Endothelial cell of umbilical vein (primary cell): ENCODE measurements at regions not wholly inside any gene's neighbourhood (a gene's known extent, or its start where the extent isn't known, plus 50 kb on each side); places are given as distances from the start of the nearest gene placed in this dataset.

Experiments used
- BruUV-seq: library from RNA; stranded (reverse); fragments of 400-500 nt; replicated peaks from 2 replicates; lab custom pipeline; 2021; lab: Mats Ljungman, UMichigan
- CTCF ChIA-PET: fragments of 300-600, 350-600 bp; sonication (Branson Sonifier 250); formaldehyde crosslinking; loops from one replicate; lab custom pipeline; 2021; ENCODE audit warnings: antibody characterized with exemption, inconsistent platforms; lab: Charles Lee
- POLR2A ChIA-PET: fragments of 300-600, 350-600 bp; sonication (Branson Sonifier 250); formaldehyde crosslinking; loops from one replicate; lab custom pipeline; 2021; ENCODE audit warnings: antibody characterized with exemption, inconsistent platforms; lab: Charles Lee
- DNase-seq: peaks from one replicate; pipeline ENCODE4 v3.0.0-alpha.2; 2011; ENCODE audit warnings: low read depth, low spot score
- FAIRE-seq: peaks from 2 replicates; lab custom pipeline; 2011; peaks lifted over from hg19 to GRCh38; lab: Jason Lieb, UNC
- H2AFZ ChIP-seq: 2 replicates; pipeline ENCODE4 v1.6.0; 2012; ENCODE audit warnings: low read depth, low read length, control low read depth, inconsistent platforms
- H3K27ac ChIP-seq: 2 replicates; pipeline ENCODE4 v1.5.1; 2011; ENCODE audit warnings: low read depth, mild to moderate bottlenecking, control low read depth, low read length, moderate library complexity; ENCODE audit not compliant: insufficient read depth
- H3K27me3 ChIP-seq, 2 experiments: 2 replicates each; pipeline versions ENCODE4 v1.6.0 to v1.6.1; 2011; ENCODE audit warnings: low read length in 2 of 2, mixed read lengths in 1 of 2; ENCODE audit not compliant: control insufficient read depth in 2 of 2, insufficient read depth in 2 of 2
- H3K36me3 ChIP-seq, 2 experiments: 2 replicates in 1 of 2; 3 replicates in 1 of 2; pipeline ENCODE4 v1.5.1; 2011; ENCODE audit warnings: low read length in 2 of 2, mild to moderate bottlenecking in 1 of 2, moderate library complexity in 1 of 2; ENCODE audit not compliant: control insufficient read depth in 2 of 2, insufficient read depth in 2 of 2; ENCODE audit errors: extremely low read depth in 1 of 2
- H3K4me1 ChIP-seq: 3 replicates; pipeline ENCODE4 v1.5.1; 2011; ENCODE audit warnings: mild to moderate bottlenecking, low read length; ENCODE audit not compliant: control insufficient read depth, insufficient read depth; ENCODE audit errors: extremely low read depth
- H3K4me2 ChIP-seq: 2 replicates; pipeline ENCODE4 v1.6.1; 2011; ENCODE audit warnings: low read length, control low read depth, mixed read lengths; ENCODE audit not compliant: insufficient read depth
- H3K4me3 ChIP-seq, 3 experiments: fragments of 200-600 bp in 1 of 3; sonication (generic), shearing (Covaris generic) in 1 of 3; replicated peaks in 1 of 3; 2 replicates each; pipeline ENCODE4 v1.5.1; 2011 to 2016; ENCODE audit warnings: control low read depth in 3 of 3, low read length in 3 of 3, mild to moderate bottlenecking in 2 of 3, inconsistent platforms in 1 of 3, low read depth in 1 of 3, moderate library complexity in 1 of 3; ENCODE audit not compliant: insufficient read depth in 1 of 3
- H3K79me2 ChIP-seq: 2 replicates; pipeline ENCODE4 v1.6.0; 2012; ENCODE audit warnings: low read length, inconsistent platforms; ENCODE audit not compliant: control insufficient read depth, insufficient read depth
- H3K9ac ChIP-seq: replicated peaks from 2 replicates; pipeline ENCODE3; 2011; ENCODE audit warnings: low read length, control low read depth; ENCODE audit not compliant: insufficient read depth; ENCODE audit errors: extremely low read depth
- H3K9me1 ChIP-seq: replicated peaks from 3 replicates; pipeline ENCODE4 v1.6.0; 2011; ENCODE audit warnings: mild to moderate bottlenecking, low read length; ENCODE audit not compliant: control insufficient read depth, insufficient read depth; ENCODE audit errors: extremely low read depth
- H3K9me3 ChIP-seq: replicated peaks from 2 replicates; pipeline ENCODE4 v1.5.1; 2012; ENCODE audit warnings: low read length, inconsistent platforms; ENCODE audit not compliant: control insufficient read depth, insufficient read depth
- H4K20me1 ChIP-seq: replicated peaks from 2 replicates; pipeline ENCODE3; 2011; ENCODE audit warnings: mild to moderate bottlenecking, low read length; ENCODE audit not compliant: control insufficient read depth, insufficient read depth; ENCODE audit errors: extremely low read depth
- EZH2 ChIP-seq: IDR thresholded peaks from 2 replicates; pipeline ENCODE4 v1.6.1; 2012; ENCODE audit warnings: borderline replicate concordance, low read depth, mild to moderate bottlenecking, moderate library complexity, low read length, inconsistent platforms; ENCODE audit not compliant: severe bottlenecking
- FOS ChIP-seq: IDR thresholded peaks from 2 replicates; pipeline ENCODE4 v1.6.1; 2011; ENCODE audit warnings: mild to moderate bottlenecking, low read length, moderate library complexity, borderline replicate concordance; ENCODE audit not compliant: insufficient read depth
- GATA2 ChIP-seq: IDR thresholded peaks from 2 replicates; pipeline ENCODE4 v1.7.0; 2011; ENCODE audit warnings: low read depth, mild to moderate bottlenecking, moderate library complexity, mixed read lengths, low read length; ENCODE audit not compliant: insufficient read length, insufficient read depth
- JUN ChIP-seq: IDR thresholded peaks from 2 replicates; pipeline ENCODE4 v1.6.1; 2011; ENCODE audit warnings: borderline replicate concordance, low read depth; ENCODE audit not compliant: insufficient read length, insufficient read depth
- MYC ChIP-seq: IDR thresholded peaks from one replicate; pipeline ENCODE4 v1.6.1; 2011; ENCODE audit warnings: mild to moderate bottlenecking, low read depth, low read length
- POLR2A ChIP-seq: IDR thresholded peaks from 2 replicates; pipeline ENCODE4 v1.6.1; 2012; ENCODE audit warnings: low read depth, mild to moderate bottlenecking, control low read depth, low read length
- POLR2AphosphoS5 ChIP-seq: IDR thresholded peaks from 2 replicates; pipeline ENCODE4 v1.6.1; 2012; ENCODE audit warnings: low read depth, mild to moderate bottlenecking, control low read depth, low read length, moderate library complexity; ENCODE audit not compliant: insufficient read depth
- dilution Hi-C: fragments of 300-500 bp; cut with MboI; formaldehyde crosslinking; loops from one replicate; pipeline ENCODE4 v1.15.0; 2019; ENCODE audit warnings: low sequenced_read_pairs; ENCODE audit not compliant: extremely low pct_ligation_motif_present
- intact Hi-C: fragments of 100-400 bp; cut with micrococcal nuclease; formaldehyde crosslinking; loops from one replicate; pipeline ENCODE4 v1.10.0; 2022
- TF ChIP-seq, protein P1 (sequence below), 2 donors: IDR thresholded peaks; 1 replicate in 1 of 2; 2 replicates in 1 of 2; pipeline ENCODE4 v1.5.1; 2011; ENCODE audit warnings: low read length in 2 of 2, mild to moderate bottlenecking in 2 of 2, moderate library complexity in 2 of 2, control low read depth in 1 of 2, inconsistent platforms in 1 of 2, low read depth in 1 of 2; ENCODE audit not compliant: insufficient read depth in 1 of 2; ENCODE audit errors: extremely low read depth in 1 of 2
- TF ChIP-seq, protein P2 (sequence below): IDR thresholded peaks from 2 replicates; pipeline ENCODE4 v1.6.1; 2011; ENCODE audit not compliant: insufficient read depth, insufficient read length

DNA sequence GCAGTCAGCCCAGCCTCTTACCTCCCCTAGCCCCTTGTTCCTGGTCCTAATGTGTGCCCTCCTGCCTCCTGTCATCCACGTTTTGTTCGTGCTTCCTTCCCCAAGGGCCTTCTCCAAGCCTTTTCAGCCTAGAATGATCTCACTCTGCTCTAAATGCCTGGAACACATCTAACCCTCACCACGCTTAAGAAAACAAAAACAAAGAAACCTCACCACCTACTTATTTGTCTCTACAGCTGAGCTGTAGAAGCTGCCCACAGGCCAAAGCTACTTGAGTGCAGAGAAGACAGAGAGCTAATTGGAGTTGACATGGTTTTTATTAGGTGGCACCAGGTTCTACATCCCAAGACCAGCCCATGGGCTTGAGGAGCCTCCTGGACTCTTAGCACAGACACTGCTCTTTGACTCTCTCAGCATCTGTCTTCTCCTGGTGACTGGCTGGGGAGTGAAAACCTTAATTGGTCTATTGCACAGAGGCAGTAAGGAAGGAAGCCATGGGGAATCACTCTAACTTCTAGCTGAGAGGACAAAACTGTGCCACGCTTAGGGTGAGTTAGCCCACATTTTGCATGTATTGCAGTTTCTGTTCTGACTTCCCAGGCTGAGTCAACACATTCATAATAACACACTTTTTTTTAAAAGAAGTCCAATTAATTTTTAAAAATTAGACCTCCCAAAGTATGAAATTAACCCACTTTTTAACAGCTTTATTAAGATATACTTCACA lies 52.3 kb upstream of the PDK3 start:
- intact Hi-C loops (no loop called here), dilution Hi-C loops (no loop called here)
- no peaks in the 10 kb centered on the region for H4K20me1 ChIP-seq
- TF ChIP-seq POLR2AphosphoS5: no peak
- TF ChIP-seq MYC: no peak
- no peak for TF ChIP-seq JUN
- TF ChIP-seq, protein P1, sequence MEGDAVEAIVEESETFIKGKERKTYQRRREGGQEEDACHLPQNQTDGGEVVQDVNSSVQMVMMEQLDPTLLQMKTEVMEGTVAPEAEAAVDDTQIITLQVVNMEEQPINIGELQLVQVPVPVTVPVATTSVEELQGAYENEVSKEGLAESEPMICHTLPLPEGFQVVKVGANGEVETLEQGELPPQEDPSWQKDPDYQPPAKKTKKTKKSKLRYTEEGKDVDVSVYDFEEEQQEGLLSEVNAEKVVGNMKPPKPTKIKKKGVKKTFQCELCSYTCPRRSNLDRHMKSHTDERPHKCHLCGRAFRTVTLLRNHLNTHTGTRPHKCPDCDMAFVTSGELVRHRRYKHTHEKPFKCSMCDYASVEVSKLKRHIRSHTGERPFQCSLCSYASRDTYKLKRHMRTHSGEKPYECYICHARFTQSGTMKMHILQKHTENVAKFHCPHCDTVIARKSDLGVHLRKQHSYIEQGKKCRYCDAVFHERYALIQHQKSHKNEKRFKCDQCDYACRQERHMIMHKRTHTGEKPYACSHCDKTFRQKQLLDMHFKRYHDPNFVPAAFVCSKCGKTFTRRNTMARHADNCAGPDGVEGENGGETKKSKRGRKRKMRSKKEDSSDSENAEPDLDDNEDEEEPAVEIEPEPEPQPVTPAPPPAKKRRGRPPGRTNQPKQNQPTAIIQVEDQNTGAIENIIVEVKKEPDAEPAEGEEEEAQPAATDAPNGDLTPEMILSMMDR (IDR thresholded peaks at IDR 0.05; ENCODE audit: extremely low read depth in 1 of 2, insufficient read depth in 1 of 2, low read depth in 1 of 2, low read length in 2 of 2): no peak
- TF ChIP-seq, protein P2, sequence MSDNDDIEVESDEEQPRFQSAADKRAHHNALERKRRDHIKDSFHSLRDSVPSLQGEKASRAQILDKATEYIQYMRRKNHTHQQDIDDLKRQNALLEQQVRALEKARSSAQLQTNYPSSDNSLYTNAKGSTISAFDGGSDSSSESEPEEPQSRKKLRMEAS: no peak
- TF ChIP-seq GATA2: no peak
- no peak for TF ChIP-seq EZH2
- no peak for TF ChIP-seq POLR2A
- no peak for TF ChIP-seq FOS
- POLR2A ChIA-PET: no interaction called here
- no peak overlapping the region for H3K9ac ChIP-seq
- no peaks in the 10 kb centered on the region for H3K4me1 ChIP-seq
- H2AFZ ChIP-seq: no peak overlapping the region
- no peak overlapping the region for H3K4me2 ChIP-seq
- no TSS peak for BruUV-seq
- no peak overlapping the region for H3K4me3 ChIP-seq
- no peaks in the 10 kb centered on the region for H3K79me2 ChIP-seq
- no peak for FAIRE-seq
- H3K9me1 ChIP-seq: no peaks in the 10 kb centered on the region
- no peak for DNase-seq
- H3K27ac ChIP-seq: no peak overlapping the region
- H3K9me3 ChIP-seq: no peaks in the 10 kb centered on the region
- H3K36me3 ChIP-seq: no peaks in the 10 kb centered on the region
- no peaks in the 10 kb centered on the region for H3K27me3 ChIP-seq
- CTCF ChIA-PET: interaction anchor here (1.4 kb wide), 1 partner anchor 17 kb away, joined by 4 read pairs; no protein-coding TSS in a partner anchor
